Loucy (cell line): ENCODE measurements at regions not wholly inside any gene's neighbourhood (a gene's known extent, or its start where the extent isn't known, plus 50 kb on each side); places are given as distances from the start of the nearest gene placed in this dataset.

ENCODE experiments used
- H2AFZ ChIP-seq: fragments of 200-600 bp; sonication (generic); 2 replicates; pipeline ENCODE4 v1.6.0; 2016; ENCODE audit warnings: antibody characterized with exemption, mild to moderate bottlenecking, low read length, moderate library complexity
- H3F3A ChIP-seq: fragments of 200-600 bp; 2 replicates; pipeline ENCODE4 v1.6.0; 2016; ENCODE audit warnings: antibody characterized with exemption, low read depth, mild to moderate bottlenecking
- H3K27me3 ChIP-seq: fragments of 200-600 bp; sonication (generic); 2 replicates; pipeline ENCODE4 v1.6.1; 2014; ENCODE audit warnings: low read length, mild to moderate bottlenecking; ENCODE audit not compliant: insufficient read depth, poor library complexity, severe bottlenecking
- H3K36me3 ChIP-seq: fragments of 200-600 bp; sonication (generic); 2 replicates; pipeline ENCODE4 v1.6.1; 2016; ENCODE audit warnings: low read length; ENCODE audit not compliant: insufficient read depth
- H3K4me1 ChIP-seq: fragments of 200-600 bp; sonication (generic); 2 replicates; pipeline ENCODE4 v1.5.1; 2014; ENCODE audit warnings: low read length, mild to moderate bottlenecking; ENCODE audit not compliant: insufficient read depth, poor library complexity, severe bottlenecking
- H3K4me2 ChIP-seq: fragments of 200-600 bp; sonication (generic); 2 replicates; pipeline ENCODE4 v1.6.0; 2014; ENCODE audit warnings: antibody characterized with exemption, low read length, low read depth, mild to moderate bottlenecking; ENCODE audit not compliant: poor library complexity, severe bottlenecking
- H3K4me3 ChIP-seq: fragments of 200-600 bp; sonication (generic); 2 replicates; pipeline ENCODE4 v1.5.1; 2014; ENCODE audit warnings: low read length, mild to moderate bottlenecking, mixed read lengths; ENCODE audit not compliant: poor library complexity, severe bottlenecking
- H3K79me2 ChIP-seq: fragments of 200-600 bp; sonication (generic); 2 replicates; pipeline ENCODE4 v1.6.1; 2014; ENCODE audit warnings: low read length; ENCODE audit not compliant: insufficient read depth
- H3K9ac ChIP-seq: fragments of 200-600 bp; sonication (generic); 2 replicates; pipeline ENCODE4 v1.6.0; 2014; ENCODE audit warnings: mild to moderate bottlenecking, low read depth, low read length, moderate library complexity; ENCODE audit not compliant: poor library complexity, severe bottlenecking
- H3K9me2 ChIP-seq: fragments of 200-600 bp; sonication (generic); replicated peaks from 2 replicates; pipeline ENCODE4 v1.6.1; 2016; ENCODE audit warnings: low read depth, low read length, mixed read lengths
- H3K9me3 ChIP-seq: fragments of 200-600 bp; sonication (generic); 2 replicates; pipeline ENCODE4 v1.6.1; 2014; ENCODE audit warnings: mild to moderate bottlenecking, antibody characterized with exemption, low read length, low read depth; ENCODE audit not compliant: insufficient read depth
- H4K20me1 ChIP-seq: fragments of 200-600 bp; sonication (generic); 2 replicates; pipeline ENCODE4 v1.6.0; 2014; ENCODE audit warnings: antibody characterized with exemption, low read length, mild to moderate bottlenecking; ENCODE audit not compliant: insufficient read depth, poor library complexity, severe bottlenecking
- EZH2phosphoT487 ChIP-seq: fragments of 200-600 bp; IDR thresholded peaks from 2 replicates; pipeline ENCODE4 v1.6.1; 2018; ENCODE audit warnings: antibody characterized with exemption, mild to moderate bottlenecking, moderate library complexity, borderline replicate concordance
- TF ChIP-seq, protein P1 (sequence below): fragments of 200-600 bp; sonication (generic); conservative IDR thresholded peaks from 2 replicates; pipeline ENCODE4 v1.5.1; 2014; ENCODE audit warnings: mild to moderate bottlenecking, antibody characterized with exemption, low read length

DNA sequence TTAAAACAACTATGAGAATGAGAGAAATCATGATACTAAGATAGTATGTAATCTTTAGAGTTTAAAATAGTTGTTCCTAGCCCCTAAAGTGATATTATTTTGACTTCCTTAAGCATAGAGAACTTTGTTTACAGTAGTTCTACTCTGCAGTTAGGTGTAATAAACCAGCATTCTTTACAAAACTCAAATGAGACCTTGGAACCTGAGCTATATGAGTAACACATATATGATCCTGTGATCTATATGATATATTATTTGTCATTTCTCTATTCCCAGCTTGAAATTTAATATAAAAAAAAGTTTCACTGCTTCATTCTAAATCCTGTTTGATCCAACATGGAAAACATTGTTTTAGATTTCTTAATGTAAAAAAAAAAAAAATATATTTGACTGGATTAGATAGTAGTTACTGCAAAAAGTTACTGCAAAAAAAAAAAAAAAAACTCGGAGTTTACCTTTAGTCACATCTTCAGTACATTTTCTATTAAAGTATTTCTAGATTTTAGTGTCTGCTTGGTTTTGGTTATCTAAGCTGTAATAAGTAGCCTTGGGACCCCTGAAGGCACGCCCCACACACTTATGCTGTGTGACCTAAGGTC is 463.8 kb downstream of the USP25 start:
- Histone ChIP-seq H3K9ac (no peak overlapping the region), H4K20me1 (no peaks in the 10 kb centered on the region), H3K36me3 (no peaks in the 10 kb centered on the region), H3K4me2 (no peak overlapping the region), H3K4me3 (no peak overlapping the region), H3F3A (no peaks in the 10 kb centered on the region), H3K9me2 (no peaks in the 10 kb centered on the region), H2AFZ (no peak overlapping the region), H3K4me1 (no peaks in the 10 kb centered on the region), H3K27me3 (no peaks in the 10 kb centered on the region), H3K79me2 (no peaks in the 10 kb centered on the region), H3K9me3 (no peaks in the 10 kb centered on the region)
- TF ChIP-seq EZH2phosphoT487, result no peak
- TF ChIP-seq, protein P1, sequence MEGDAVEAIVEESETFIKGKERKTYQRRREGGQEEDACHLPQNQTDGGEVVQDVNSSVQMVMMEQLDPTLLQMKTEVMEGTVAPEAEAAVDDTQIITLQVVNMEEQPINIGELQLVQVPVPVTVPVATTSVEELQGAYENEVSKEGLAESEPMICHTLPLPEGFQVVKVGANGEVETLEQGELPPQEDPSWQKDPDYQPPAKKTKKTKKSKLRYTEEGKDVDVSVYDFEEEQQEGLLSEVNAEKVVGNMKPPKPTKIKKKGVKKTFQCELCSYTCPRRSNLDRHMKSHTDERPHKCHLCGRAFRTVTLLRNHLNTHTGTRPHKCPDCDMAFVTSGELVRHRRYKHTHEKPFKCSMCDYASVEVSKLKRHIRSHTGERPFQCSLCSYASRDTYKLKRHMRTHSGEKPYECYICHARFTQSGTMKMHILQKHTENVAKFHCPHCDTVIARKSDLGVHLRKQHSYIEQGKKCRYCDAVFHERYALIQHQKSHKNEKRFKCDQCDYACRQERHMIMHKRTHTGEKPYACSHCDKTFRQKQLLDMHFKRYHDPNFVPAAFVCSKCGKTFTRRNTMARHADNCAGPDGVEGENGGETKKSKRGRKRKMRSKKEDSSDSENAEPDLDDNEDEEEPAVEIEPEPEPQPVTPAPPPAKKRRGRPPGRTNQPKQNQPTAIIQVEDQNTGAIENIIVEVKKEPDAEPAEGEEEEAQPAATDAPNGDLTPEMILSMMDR, result no peak

GRCh38 chr21:16194095-16194787 is 464.5 kb downstream of the USP25 start:
- Histone ChIP-seq H3K79me2 (no peaks in the 10 kb centered on the region), H3K4me1 (no peaks in the 10 kb centered on the region), H4K20me1 (no peaks in the 10 kb centered on the region), H3K9me3 (no peaks in the 10 kb centered on the region), H3F3A (no peaks in the 10 kb centered on the region), H2AFZ (no peak overlapping the region; the same call in 1 of the 2 replicates), H3K4me2 (no peak overlapping the region), H3K4me3 (no peak overlapping the region), H3K9me2 (no peaks in the 10 kb centered on the region), H3K27me3 (no peaks in the 10 kb centered on the region), H3K36me3 (no peaks in the 10 kb centered on the region), H3K9ac (no peak overlapping the region)
- TF ChIP-seq, protein P1, result no peak
- no peak for TF ChIP-seq EZH2phosphoT487

DNA sequence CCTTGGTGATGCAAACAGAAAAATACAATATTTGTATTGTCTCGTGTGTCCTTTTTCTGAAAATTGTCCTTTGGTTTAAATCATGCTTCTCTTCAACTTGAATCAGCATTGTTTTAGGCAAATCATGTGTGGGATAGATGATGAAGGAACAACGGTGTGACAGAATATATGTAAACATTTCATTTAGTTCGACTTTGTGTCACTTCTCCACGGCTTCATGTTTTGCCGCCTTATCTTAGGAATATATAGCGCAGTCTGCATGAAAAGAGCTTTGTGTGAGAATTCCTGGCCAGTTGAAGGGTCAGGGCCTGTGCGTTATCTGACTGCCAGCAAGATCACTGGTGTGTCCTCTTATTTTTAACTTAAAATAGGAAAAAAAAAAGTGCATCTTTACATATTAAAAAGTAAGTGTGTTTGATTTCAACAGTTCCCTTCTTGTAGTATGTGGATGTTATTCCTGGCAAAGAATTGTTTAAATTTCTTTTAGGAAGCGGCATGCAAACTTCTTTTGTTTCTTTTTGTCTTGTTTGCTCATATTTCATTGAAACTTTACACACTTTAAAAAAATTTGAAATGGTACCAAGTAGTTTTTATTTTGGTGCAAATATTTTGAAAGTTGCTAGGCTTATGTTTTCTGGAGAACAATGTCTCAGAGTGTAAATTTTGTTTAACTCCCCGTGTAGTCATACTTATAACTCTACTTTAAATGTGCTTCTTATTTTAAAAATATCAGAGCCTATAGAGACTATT is 465.2 kb downstream of the USP25 start:
- Histone ChIP-seq H3K4me1 (no peaks in the 10 kb centered on the region), H3K79me2 (no peaks in the 10 kb centered on the region), H3K27me3 (no peaks in the 10 kb centered on the region), H3K9me2 (no peaks in the 10 kb centered on the region), H3K36me3 (no peaks in the 10 kb centered on the region), H2AFZ (no peak overlapping the region), H3K4me3 (no peak overlapping the region), H3K9ac (no peak overlapping the region), H3F3A (no peaks in the 10 kb centered on the region), H4K20me1 (no peaks in the 10 kb centered on the region), H3K4me2 (no peak overlapping the region), H3K9me3 (no peaks in the 10 kb centered on the region)
- TF ChIP-seq, protein P1, result no peak
- no peak for TF ChIP-seq EZH2phosphoT487
